IMR-90 (cell line): ENCODE measurements at regions not wholly inside any gene's neighbourhood (a gene's known extent, or its start where the extent isn't known, plus 50 kb on each side); places are given as distances from the start of the nearest gene placed in this dataset.

Experiments used
- ATAC-seq: fragments of 200-7000 bp; cut with Tn5 transposase; 2 replicates; pipeline ENCODE4 v1.9.1; 2020; ENCODE audit warnings: low read depth, mild to moderate bottlenecking, moderate library complexity
- BruUV-seq: library from RNA; stranded (reverse); fragments of 400-500 nt; replicated peaks from 2 replicates; lab custom pipeline; 2021; lab: Mats Ljungman, UMichigan
- CTCF ChIA-PET: fragments of 300-600 bp; formaldehyde crosslinking; extraction: SDS; loops from one replicate; lab custom pipeline; 2021; ENCODE audit warnings: antibody characterized with exemption; lab: Yijun Ruan, JAX
- POLR2A ChIA-PET: fragments of 300-600 bp; sonication (Branson Sonifier 250); formaldehyde crosslinking; loops from one replicate; lab custom pipeline; 2022; ENCODE audit warnings: antibody characterized with exemption; ENCODE audit not compliant: unreplicated experiment; lab: Charles Lee
- DNase-seq: peaks from one replicate; pipeline ENCODE4 v3.0.0; 2013
- H2AFZ ChIP-seq: replicated peaks from 2 replicates; pipeline ENCODE3; 2013; ENCODE audit warnings: low read length, mild to moderate bottlenecking; ENCODE audit not compliant: poor library complexity
- H2AK5ac ChIP-seq: 2 replicates; pipeline ENCODE4 v1.6.1; 2013; ENCODE audit warnings: low read depth, low read length, inconsistent platforms
- H2AK9ac ChIP-seq: replicated peaks from 2 replicates; pipeline ENCODE3; 2013; ENCODE audit warnings: mild to moderate bottlenecking, low read depth, low read length, moderate library complexity; ENCODE audit not compliant: poor library complexity
- H2BK120ac ChIP-seq: 2 replicates; pipeline ENCODE4 v1.6.1; 2013; ENCODE audit warnings: low read depth, low read length, inconsistent platforms
- H2BK15ac ChIP-seq: 3 replicates; pipeline ENCODE4 v1.6.1; 2013; ENCODE audit warnings: low read depth, low read length, inconsistent platforms
- H2BK20ac ChIP-seq: 2 replicates; pipeline ENCODE4 v1.6.1; 2013; ENCODE audit warnings: low read depth, mild to moderate bottlenecking, inconsistent platforms, low read length, moderate library complexity
- H2BK5ac ChIP-seq: 2 replicates; pipeline ENCODE4 v1.6.1; 2013; ENCODE audit warnings: mild to moderate bottlenecking, low read depth, low read length, inconsistent platforms; ENCODE audit not compliant: poor library complexity, severe bottlenecking
- H3K14ac ChIP-seq: replicated peaks from 2 replicates; pipeline ENCODE4 v1.6.1; 2013; ENCODE audit warnings: low read depth, low read length, inconsistent platforms
- H3K18ac ChIP-seq: 2 replicates; pipeline ENCODE4 v1.6.1; 2013; ENCODE audit warnings: low read depth, low read length, control low read depth
- H3K23ac ChIP-seq: 2 replicates; pipeline ENCODE4 v1.6.1; 2013; ENCODE audit warnings: low read depth, low read length, inconsistent platforms
- H3K27ac ChIP-seq: 2 replicates; pipeline ENCODE4 v1.5.1; 2013; ENCODE audit warnings: mild to moderate bottlenecking, control low read depth, low read length; ENCODE audit not compliant: insufficient read depth
- H3K27me3 ChIP-seq: 2 replicates; pipeline ENCODE4 v1.6.1; 2013; ENCODE audit warnings: low read length; ENCODE audit not compliant: control insufficient read depth, insufficient read depth
- H3K36me3 ChIP-seq: 2 replicates; pipeline ENCODE4 v1.6.1; 2013; ENCODE audit warnings: low read length, mixed read lengths; ENCODE audit not compliant: control insufficient read depth, insufficient read depth
- H3K4ac ChIP-seq: 2 replicates; pipeline ENCODE4 v1.6.1; 2013; ENCODE audit warnings: low read depth, low read length, inconsistent platforms
- H3K4me1 ChIP-seq: 2 replicates; pipeline ENCODE4 v1.6.1; 2013; ENCODE audit warnings: low read length, mixed read lengths; ENCODE audit not compliant: control insufficient read depth, insufficient read depth
- H3K4me2 ChIP-seq: 2 replicates; pipeline ENCODE4 v1.6.1; 2013; ENCODE audit warnings: low read depth, mild to moderate bottlenecking, control low read depth, low read length, moderate library complexity
- H3K4me3 ChIP-seq: 2 replicates; pipeline ENCODE4 v1.5.1; 2013; ENCODE audit warnings: low read depth, mild to moderate bottlenecking, control low read depth, low read length, moderate library complexity; ENCODE audit not compliant: insufficient read depth
- H3K56ac ChIP-seq: 2 replicates; pipeline ENCODE4 v1.6.1; 2013; ENCODE audit warnings: low read length, inconsistent platforms; ENCODE audit not compliant: insufficient read depth; ENCODE audit errors: extremely low read depth
- H3K79me1 ChIP-seq, 2 experiments: 2 replicates each; pipeline ENCODE4 v1.6.1; 2013; ENCODE audit warnings: low read length in 2 of 2, inconsistent platforms in 1 of 2, low read depth in 1 of 2
- H3K9ac ChIP-seq: 2 replicates; pipeline ENCODE4 v1.6.1; 2013; ENCODE audit warnings: low read depth, low read length, control low read depth
- H3K9me1 ChIP-seq: 2 replicates; pipeline ENCODE4 v1.6.1; 2013; ENCODE audit warnings: low read length, inconsistent platforms; ENCODE audit not compliant: insufficient read depth
- H3K9me3 ChIP-seq: 2 replicates; pipeline ENCODE4 v1.6.1; 2013; ENCODE audit warnings: low read length; ENCODE audit not compliant: control insufficient read depth, insufficient read depth
- H4K20me1 ChIP-seq: 2 replicates; pipeline ENCODE4 v1.6.1; 2013; ENCODE audit warnings: low read length, inconsistent platforms; ENCODE audit not compliant: insufficient read depth
- H4K5ac ChIP-seq: 2 replicates; pipeline ENCODE4 v1.6.1; 2013; ENCODE audit warnings: mild to moderate bottlenecking, low read depth, low read length, control low read depth
- H4K8ac ChIP-seq, 2 experiments: 2 replicates each; pipeline ENCODE4 v1.6.1; 2013; ENCODE audit warnings: low read depth in 2 of 2, low read length in 2 of 2, control low read depth in 1 of 2, inconsistent platforms in 1 of 2
- H4K91ac ChIP-seq: 2 replicates; pipeline ENCODE4 v1.6.1; 2013; ENCODE audit warnings: low read depth, low read length, inconsistent platforms; ENCODE audit not compliant: insufficient read depth
- MAFK ChIP-seq: IDR thresholded peaks from 2 replicates; pipeline ENCODE4 v1.6.1; 2012; ENCODE audit warnings: low read depth, low read length, improper control_type of control experiment
- USF2 ChIP-seq: fragments of 150-350 bp; IDR thresholded peaks from 2 replicates; pipeline ENCODE4 v1.6.1; 2017; ENCODE audit warnings: mild to moderate bottlenecking, antibody characterized with exemption, low read length, low read depth
- dilution Hi-C: fragments of 300-500 bp; cut with HindIII; formaldehyde crosslinking; loops from one replicate; pipeline ENCODE4 v1.14.3; 2018; ENCODE audit warnings: low sequenced_read_pairs; ENCODE audit not compliant: unreplicated experiment
- in situ Hi-C: fragments of 300-500 bp; cut with MboI; formaldehyde crosslinking; loops from 3 replicates; pipeline ENCODE4 v1.14.3; 2019; ENCODE audit warnings: low sequenced_read_pairs, inconsistent platforms, mixed read lengths
- intact Hi-C: fragments of 100-400 bp; cut with micrococcal nuclease; formaldehyde crosslinking; loops from 2 replicates; pipeline ENCODE4 v1.10.0; 2022

DNA sequence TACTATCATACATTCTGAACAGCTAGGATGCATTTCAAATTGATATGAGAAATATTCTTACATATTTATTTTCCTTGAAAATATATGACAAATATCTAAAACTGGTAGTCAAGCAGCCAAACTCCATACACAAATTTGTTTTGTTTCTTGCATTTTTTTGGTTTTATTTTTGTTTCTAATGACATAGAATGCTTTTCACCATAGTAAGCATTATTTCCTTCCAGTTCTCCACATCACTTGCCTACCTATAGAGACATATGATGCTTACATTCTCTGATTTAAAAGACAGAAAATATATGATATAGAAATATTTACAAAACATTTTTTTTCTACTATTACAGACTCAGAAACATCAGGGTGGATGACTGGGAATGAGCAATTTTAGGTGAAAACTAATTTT, 726.4 kb upstream of the ADGRL4 start:
- H2AK5ac ChIP-seq: no peak overlapping the region
- no peak overlapping the region for H3K9ac ChIP-seq
- no peaks in the 10 kb centered on the region for H3K36me3 ChIP-seq
- no peak overlapping the region for H3K18ac ChIP-seq
- no peak overlapping the region for H3K4ac ChIP-seq
- no peaks in the 10 kb centered on the region for H3K9me1 ChIP-seq
- no peaks in the 10 kb centered on the region for H3K4me1 ChIP-seq
- BruUV-seq: no TSS peak
- no peak overlapping the region for H4K91ac ChIP-seq
- H3K56ac ChIP-seq: no peak overlapping the region
- peak; percentile 73 for TF ChIP-seq MAFK
- TF ChIP-seq USF2: no peak
- dilution Hi-C loops (no loop called here), intact Hi-C loops (no loop called here), in situ Hi-C loops (no loop called here)
- H3K9me3 ChIP-seq: no peaks in the 10 kb centered on the region
- DNase-seq (no peak), ATAC-seq (no peak)
- H2BK20ac ChIP-seq: no peak overlapping the region
- no peak overlapping the region for H3K4me2 ChIP-seq
- H3K23ac ChIP-seq: no peak overlapping the region
- ChIA-PET CTCF (no interaction called here), POLR2A (no interaction called here)
- no peak overlapping the region for H3K4me3 ChIP-seq
- no peak overlapping the region for H4K5ac ChIP-seq
- no peak overlapping the region for H3K14ac ChIP-seq
- no peaks in the 10 kb centered on the region for H3K79me1 ChIP-seq
- H4K8ac ChIP-seq: no peak overlapping the region
- H3K27me3 ChIP-seq: no peaks in the 10 kb centered on the region
- H2BK5ac ChIP-seq: no peak overlapping the region
- H2BK15ac ChIP-seq: no peak overlapping the region
- no peaks in the 10 kb centered on the region for H4K20me1 ChIP-seq
- no peak overlapping the region for H2BK120ac ChIP-seq
- no peak overlapping the region for H2AFZ ChIP-seq
- no peak overlapping the region for H2AK9ac ChIP-seq
- no peak overlapping the region for H3K27ac ChIP-seq
